ENCODE measurements at regions not wholly inside any gene's neighbourhood (a gene's known extent, or its start where the extent isn't known, plus 50 kb on each side); places are given as distances from the start of the nearest gene placed in this dataset.

DNA sequence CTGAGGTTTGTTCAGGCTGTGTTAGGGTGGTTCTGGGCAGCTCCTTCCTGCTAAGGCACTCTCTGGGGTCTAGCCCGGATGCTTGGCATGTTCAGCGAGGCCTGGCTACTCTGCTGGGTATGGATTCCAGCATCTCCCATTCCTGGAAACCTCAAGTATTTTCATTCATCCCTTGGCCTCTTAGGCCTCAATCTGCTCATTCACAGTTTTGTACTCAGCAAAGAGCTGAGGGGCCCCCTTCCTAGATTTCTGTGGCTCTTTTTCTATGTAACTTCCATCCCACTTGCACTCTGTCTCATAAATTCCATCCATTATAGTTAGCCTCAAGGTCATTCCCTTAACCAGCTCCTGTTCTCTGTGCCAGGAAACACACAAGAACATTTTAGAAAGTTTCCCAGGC, 798.8 kb upstream of the HS6ST1 start:
- no peak for FAIRE-seq

DNA sequence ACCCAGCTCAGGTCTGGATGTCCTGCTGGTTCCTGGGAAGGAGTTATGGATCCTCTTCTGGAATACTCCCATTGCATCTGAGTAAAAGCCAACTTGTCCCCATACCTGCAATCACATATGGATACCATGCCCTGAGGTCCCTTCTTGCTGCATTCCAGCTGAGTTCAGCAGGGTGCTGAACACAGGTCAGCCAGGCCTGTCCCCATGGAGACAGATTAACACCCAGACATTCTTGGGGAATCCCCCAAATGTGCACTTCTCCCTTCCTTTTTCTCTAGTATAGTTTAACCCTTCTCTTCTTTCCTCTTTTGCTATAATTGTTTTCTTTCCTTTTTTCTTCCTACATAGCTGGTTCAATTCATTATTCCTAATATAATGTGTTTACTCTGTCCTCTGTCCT, 799.6 kb upstream of the HS6ST1 start:
- FAIRE-seq, result no peak

DNA sequence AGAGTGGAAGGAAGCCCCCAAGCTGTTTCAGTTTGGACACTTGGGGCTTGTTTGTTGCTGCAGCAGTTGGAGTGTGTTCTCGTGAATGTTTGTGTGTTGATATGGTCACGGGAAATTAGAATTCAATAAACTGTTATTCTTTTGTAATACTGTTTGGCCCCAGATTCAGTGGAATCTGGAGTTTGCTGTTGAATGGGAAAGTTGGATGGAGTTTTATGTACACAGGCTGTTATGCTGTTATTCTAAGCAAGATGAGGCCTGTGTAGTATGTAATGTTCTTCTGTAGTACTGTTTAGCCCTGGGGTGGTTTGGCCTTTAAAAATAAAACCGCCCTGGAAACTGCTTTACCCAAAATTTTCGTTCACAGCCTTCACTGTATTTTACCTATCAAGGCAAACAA, 810.4 kb upstream of the HS6ST1 start:
- no peak for FAIRE-seq

DNA sequence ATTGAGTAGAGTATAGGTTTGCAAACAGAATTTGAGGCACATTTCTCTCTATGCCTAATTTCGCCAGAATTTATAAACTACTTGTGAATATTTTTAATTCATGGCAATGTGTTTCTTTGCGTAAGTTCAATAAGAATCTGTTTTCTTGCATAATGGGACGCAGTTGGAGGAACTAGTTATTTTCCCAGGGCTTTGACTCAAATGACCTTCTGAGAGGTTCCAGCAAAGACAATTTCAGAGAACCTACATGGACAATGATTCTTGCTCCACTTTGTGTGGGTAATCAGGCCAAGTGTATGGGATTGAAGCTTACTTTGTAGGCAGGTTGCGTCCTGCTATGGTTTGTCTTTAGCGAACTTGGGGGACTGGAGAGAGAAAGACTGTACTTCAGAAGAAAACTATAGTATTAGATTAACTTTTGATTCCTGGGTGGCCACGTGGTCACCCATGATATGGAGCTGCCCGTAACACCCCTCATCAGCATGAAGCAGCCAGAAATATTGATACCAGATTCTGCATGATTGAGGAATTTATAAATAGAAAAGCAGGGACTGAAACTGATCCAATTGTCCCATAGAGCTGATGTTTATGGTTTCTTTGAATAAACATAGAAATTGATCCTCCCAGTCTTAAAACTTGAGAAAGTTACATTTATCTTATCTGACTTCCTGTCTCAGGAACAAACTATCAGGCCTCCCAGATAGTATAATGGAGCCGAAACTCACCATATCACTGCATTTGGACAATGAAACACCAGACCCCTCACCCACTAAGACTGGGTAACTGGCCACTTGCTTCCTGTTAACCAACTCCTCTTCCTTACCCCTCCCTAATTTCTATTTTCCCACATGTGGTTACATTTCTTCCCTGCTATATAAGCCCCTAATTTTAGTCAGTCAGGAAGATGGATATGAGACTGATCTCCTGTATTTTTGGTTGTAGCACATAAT, 815.3 kb upstream of the HS6ST1 start:
- FAIRE-seq, result no peak

DNA sequence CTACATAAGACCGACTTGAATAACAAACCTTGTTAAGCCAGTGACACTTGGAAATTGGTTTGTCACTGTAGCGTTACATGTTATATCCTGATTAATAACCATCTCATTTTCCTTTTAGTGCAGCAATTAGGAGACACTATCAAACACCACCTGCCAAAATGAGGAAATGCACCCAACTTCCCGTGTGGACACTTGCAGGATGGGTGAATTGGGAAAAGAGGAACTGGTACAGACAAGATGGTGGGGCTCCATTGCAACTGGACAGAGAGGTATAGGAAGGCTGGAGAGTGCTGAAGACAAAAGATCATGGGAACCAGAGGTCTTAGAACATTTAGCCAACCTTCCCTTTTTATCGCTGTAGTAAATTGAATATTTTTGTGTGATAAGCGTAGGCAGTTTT, 816.3 kb upstream of the HS6ST1 start:
- FAIRE-seq, result no peak

DNA sequence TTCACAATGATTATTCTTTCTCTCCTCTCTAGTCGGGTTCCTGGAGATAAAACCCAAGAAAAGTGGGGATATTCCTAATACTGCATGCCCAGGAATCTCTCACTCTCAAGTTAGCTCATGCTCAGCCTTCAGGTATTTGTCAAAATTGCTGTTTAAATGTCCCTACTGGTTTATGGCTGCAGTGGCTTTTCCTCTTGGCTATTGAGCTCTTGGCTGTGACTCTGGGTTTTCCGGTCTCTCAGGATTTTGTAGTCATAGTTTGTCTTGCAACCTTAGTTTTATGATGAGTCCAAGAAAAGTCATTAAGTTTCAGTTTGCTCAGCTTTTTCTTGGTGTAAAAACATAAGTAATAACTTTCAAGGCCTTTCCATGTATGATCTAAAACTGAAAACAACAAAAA, 820.7 kb upstream of the HS6ST1 start:
- FAIRE-seq, result no peak

DNA sequence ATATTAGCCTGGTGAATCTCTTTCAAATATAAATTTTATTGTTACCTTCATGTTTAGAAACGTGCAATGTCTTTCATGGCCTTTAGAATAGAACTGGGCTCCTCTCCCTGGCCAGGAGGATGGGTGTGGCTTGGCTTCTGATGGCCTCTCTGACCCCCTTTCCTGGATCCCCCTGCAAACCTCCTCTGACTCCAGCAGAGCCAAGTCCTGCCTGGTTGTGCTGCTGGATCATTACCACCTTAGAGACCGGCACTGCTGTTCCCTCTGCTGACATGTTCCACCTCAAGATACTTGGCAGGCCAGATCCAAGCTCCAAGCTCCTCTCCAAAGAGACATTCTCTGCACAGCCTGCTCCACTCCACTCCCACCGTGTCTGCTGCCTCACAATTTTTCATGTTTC, 823.8 kb upstream of the HS6ST1 start:
- no peak for FAIRE-seq

DNA sequence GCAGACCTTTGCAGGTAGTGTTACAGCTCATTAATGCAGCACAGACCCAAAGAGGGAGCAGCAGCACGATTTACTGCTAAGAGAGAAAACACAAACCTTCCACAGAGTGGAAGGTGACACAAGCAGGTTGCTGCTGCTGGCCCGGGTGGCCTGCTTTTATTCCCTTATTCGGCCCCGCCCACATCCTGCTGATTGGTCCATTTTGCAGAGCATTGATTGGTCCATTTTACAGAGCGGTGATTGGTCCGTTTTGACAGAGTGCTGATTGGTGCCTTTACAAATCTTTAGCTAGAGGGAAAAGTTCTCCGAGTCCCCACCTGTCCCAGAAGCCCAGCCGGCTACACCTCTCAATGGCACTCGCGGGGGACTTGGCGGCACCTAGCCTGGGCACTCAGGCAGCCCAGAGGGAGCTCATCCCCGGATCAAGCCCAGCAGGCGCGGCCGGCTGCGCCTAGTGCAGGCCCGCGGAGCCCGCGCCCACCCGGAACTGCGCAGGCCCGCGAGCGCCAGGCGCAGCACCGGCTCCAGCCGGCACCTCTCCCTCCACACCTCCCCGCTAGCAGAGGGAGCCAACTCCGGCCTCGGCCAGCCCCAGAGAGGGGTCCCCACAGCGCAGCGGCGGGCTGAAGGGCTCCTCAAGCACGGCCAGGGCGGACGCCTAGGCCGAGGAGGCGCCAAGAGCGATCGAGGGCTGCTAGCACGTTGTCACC, 825.6 kb upstream of the HS6ST1 start:
- FAIRE-seq, result no peak

DNA sequence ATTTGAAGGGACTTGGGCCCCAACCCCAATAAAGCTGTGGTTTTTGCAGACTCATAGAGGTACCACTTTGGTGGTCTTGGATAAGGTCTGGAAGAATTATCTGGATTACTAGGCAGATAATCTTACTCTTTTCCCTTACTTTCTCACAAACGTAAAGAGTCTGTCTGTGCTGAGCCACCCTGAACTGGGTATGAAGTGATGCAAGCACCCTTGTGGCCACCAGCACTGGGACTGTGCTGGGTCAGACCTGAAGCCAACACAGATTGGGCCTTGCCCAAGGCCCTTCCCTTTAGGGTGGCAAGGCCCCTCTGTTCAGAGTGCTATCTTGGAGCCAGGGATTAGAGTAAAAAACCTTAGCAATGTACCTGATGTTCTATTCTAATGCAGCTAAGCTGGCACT, 827.0 kb upstream of the RAB6C start:
- no peak for FAIRE-seq

DNA sequence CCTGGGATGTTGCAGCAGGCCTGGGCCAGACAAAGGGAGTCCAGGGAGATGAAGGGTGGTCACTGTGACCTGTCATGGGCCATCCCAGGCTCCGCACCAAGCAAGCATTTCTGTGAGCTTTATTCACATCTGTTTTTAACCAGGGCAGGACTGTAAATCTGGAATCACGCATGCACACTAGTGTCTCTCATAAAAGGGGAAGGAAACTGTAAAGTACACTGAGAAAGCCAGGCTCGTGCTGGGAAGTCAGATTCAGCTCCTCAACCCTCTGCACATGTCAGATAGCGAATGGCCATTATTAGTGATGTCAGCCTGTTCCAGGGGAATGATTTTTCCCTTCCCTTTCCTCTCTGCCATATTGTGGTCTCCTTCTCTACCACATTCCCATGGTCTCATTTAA, 818.6 kb upstream of the RAB6C start:
- FAIRE-seq, result peak; percentile 48

DNA sequence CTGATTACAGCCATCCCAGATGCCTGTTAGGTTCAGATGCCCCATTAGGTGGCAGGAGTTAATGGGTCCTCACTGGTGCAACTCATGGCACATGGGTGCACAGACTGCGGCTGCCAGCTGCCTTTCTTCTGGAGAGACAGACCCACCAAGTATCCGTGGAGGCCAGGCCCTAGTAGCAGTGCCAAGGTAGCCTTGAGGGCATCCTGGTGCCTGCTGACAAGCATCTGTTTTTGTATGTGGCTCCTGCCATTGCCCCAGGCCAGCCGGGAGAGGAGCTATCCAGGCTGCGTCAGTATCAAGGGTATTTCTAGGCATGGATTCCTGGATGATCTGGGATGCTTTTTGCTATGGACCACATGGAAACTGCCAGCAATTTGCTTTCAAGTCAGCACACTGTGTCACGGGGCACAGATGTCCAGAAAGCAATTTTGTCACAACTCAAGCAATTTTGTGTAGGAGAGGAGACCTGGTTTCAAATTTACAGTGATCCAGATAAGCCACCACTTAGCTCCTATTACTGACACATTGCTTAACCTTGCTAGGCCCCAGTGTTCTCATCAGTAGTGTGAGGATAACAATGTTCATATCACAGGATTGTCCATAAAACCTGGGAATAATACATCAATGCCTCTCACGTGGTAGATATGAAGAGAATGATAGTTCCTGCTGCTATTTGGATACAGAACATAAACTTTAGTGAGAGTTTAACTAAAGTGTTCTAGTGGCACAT, 815.1 kb upstream of the RAB6C start:
- FAIRE-seq, result no peak

DNA sequence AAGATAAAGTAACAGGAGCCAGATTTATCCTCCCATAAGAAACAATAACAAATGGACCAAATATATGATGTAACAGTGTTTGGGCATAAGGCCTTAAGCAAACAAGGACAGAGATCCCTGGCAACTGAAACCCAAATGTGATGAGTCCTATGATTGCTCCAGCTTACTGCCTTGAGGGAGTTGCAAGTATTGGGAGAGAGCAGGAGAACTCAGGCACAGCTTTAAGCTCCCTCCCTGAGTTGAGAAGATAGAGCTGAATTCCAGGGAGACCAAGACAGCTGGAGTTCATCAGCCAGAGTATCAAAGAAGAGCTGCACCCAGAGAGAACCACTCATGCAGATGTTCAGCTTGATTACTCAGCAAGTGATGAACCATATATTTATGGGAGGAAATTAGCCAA, 814.5 kb upstream of the RAB6C start:
- no peak for FAIRE-seq

DNA sequence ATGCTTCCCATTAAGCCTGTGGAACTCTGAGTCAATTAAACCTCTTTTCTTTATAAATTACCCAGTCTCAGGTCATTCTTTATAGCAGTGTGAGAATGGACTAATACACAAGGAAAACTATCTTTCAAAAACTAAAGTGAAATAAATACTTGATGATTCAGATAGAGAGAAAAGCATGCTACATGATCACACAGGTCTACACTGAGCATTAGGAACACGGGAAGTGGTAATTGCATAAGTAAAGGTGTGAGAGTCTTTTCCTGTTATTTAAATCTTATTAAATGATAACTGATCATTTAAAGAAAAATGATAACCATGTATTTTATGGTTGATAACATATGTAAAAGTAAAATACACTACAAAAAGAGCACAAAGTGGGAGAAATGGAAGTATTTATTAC, 812.0 kb upstream of the RAB6C start:
- FAIRE-seq, result no peak

DNA sequence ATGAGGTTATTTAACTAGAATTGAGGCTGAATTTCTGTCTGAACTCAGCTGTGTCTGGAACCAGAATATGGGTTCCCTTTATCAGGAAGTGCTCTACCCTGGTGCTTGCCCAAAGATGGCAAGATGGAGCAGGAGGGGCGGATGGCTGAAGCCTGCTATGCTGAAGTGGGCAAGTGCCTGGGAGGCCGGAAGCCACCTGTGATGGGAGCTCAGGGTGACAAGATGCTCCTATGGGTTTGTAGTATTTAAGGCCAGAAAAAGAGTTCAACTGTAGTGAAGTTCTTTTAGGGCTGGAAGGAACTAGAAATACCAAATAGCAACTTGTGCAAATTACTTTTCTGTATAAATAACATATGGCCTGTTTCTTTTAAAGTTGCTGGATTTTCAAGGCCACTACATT, 808.9 kb upstream of the RAB6C start:
- FAIRE-seq, result no peak

DNA sequence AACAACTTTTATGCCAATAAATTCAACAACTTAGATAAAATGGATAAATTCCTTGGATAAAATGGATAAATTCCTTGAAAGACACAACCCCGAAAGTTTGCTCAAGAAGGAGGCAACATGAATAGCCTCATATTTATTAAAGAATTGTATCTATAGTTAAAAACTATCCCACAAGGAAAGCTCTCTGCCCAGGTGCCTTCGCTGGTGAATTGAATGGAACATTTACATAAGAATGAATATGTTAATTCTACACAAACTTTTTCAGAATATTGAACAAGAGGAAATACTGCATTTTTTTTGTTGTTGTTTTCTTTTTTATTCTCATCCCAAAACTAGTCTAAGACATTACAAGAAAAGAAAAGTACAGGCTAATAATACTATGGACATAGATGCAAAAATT, 805.3 kb upstream of the RAB6C start:
- no peak for FAIRE-seq

DNA sequence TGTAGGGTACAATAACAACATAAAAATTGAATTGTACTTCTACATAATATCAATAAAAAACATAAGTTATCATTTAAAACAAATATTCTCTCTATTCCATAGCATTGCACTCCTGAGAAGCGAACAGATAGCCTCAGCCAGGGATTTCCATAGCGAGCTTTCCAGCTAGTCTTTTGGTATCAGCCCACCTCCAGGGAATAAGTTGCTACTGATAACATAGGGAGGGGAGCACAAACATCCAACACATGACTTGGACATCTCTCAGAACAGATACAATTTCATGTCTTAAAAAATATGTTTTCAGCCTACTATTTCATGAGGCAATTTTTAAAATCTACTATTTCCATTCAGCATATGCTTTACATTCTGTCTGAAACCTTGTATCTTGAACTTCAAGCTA, 804.4 kb upstream of the RAB6C start:
- FAIRE-seq, result no peak

DNA sequence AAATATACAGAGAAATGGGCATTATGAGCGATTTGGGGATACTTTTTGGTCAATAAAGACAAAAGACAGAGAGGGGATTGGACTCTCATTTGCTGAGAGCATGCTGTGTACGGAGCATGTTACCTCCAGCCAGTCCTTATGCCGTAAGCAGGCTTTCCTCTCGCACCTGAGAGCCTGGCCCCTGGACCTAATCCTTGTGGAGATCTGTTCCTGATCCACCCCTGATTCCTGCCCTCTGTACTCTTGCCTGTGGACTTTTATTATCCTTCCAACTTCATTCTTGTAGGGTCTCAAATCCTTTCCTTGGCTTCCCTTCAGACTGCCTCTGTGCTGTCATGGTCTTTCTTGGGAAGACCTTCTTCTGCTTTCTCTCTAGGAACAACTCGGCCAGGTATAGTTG, 803.1 kb upstream of the RAB6C start:
- FAIRE-seq, result no peak

DNA sequence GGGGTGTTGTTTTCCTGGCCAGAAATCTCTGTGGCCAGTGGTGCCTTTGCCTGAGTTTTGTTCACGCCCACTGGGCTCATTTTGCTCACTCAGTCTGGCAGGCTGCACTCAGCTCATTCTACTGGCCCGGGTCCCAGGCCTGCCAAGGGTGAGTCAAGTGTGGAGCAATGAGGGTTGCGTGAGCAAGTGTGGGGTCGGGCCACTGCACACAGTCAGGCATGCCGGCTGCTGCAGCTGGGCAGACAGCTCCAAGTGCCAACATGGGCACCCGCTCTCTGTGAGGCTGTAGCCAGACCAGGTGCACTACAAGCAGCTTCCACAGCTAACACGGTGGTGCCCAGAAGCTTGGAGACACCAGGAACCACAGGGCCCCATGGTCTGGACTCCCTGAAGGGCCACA, 801.1 kb upstream of the RAB6C start:
- no peak for FAIRE-seq

DNA sequence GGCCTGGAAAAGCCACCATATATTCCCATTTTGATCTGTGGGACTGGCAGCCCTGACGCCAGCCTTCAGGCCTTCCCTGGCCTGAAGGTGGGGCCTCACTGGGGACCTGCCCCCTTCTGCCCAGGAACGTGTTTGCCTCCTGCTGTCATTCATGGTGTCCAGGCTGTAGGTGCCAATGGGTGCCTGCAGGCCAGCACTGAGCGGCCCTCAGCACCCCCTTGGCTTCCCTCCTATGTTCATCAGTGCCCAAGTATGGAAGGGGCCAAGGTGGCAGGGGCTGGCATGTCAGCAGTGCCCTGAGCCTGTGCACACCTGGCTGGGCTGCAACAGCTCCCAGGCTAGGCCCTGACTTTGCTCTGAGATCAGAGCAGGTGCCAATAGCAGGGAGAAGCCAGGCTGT, 800.3 kb upstream of the RAB6C start:
- no peak for FAIRE-seq

DNA sequence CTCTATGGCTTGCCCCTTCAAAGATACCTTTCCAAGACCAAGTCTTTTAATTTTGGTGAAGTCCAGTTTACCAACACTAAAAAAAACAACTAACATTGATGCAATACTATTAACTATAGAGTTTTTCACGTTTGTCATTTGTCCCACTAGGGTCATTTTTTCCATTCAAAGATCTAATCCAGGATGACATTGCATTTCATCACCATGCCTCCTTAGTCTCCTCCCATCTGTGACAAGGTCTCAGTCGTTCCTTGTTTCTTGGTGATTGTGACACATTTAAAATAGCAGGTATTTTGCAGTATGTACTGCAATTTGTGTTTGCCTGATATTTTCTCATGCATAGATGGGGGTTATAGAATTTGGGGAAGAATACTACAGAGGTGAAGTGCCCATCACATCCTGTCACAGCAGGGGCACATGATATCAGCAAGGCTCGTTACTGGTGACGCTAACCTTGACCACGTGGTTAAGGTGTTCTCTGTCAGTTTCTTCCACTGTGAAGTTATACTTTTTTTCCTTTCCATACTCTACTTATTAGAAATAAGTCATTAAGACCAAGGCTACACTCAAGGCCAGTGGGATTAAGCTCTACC, 799.2 kb upstream of the RAB6C start:
- no peak for FAIRE-seq

DNA sequence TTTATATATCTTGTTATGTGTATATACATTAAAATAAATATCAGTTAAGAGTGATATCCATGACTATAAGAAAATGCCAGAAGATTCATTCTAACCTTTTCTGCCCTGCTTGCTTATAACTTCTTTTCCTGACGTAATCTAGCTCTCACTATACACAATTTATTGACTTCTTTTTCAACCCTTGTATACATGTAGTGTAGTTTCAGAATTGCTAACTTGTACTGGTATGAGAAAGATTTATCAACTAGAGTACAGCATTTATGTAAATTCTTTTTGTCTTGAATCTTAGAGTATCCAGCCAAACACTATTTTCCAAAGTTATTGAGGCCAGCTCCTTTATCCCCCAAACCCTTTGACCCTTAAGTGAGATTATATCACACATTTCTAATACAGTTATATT, 798.0 kb upstream of the RAB6C start:
- FAIRE-seq, result no peak

DNA sequence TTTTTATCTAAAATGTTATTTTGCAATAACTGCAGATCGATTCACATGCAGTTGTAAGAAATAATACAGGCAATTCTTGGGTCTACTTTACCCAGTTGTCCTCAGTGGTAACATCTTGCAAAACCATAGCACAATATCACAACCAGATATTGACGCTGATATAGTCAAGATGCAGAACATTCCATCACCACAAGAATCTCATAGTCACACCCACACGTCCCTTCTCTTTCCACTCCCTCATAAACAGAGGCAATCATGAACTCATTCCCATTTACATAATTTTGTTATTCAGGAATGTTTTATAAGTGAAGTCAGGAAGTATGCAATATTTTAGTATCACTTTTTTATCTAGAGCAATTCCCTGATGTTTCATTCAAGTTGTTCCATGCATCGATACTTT, 797.5 kb upstream of the RAB6C start:
- no peak for FAIRE-seq

DNA sequence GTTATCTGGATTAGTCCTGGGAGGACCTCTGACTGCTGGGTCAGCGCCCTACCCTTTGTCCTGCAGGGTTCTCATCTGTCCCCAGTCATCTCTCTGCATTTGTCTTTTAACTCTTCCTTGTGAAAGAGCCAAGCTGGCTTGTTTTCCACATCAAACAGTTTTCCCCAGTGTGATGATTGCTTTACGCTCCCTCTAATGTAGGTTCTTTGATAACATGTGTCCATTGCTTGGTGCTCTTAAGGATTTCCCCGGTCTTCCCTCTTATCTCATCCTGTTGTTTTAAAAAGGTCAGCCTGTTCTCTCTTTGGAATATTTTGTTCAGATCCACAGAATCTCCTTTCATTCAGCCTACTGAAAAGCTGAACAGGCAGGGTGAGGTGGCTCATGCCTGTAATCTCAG, 792.1 kb upstream of the RAB6C start:
- FAIRE-seq, result no peak

All from endometrium (tissue), 2 donors.